AG09319 (cell line): ENCODE measurements at regions not wholly inside any gene's neighbourhood (a gene's known extent, or its start where the extent isn't known, plus 50 kb on each side); places are given as distances from the start of the nearest gene placed in this dataset.

Experiments used
- DNase-seq: peaks from one replicate; pipeline ENCODE4 v3.0.0-alpha.2; 2010; ENCODE audit warnings: low read depth; ENCODE audit errors: extremely low read depth
- TF ChIP-seq, protein P1 (sequence below): IDR thresholded peaks from 2 replicates; pipeline ENCODE4 v1.5.1; 2011; ENCODE audit warnings: low read depth, mild to moderate bottlenecking, inconsistent platforms, low read length, moderate library complexity

DNA sequence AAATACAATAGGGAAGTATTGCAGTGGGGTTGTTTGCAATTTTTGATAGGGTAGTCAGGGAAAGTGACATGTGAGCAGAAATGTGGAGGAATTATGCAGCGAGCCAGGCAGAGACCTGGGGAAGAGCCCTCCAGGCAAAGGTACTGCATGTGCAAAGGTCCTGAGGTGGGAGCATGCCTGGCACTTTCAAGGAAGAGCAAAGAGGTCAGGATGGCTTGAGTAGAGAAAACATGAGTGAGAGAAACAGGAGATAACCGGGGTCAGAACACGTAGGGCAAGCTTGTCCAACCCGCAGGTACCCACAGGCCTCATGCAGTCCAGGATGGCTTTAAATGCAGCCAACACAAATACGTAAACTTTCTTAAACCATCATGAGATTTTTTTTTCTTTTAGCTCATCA is 71.0 kb downstream of the COQ2 start:
- TF ChIP-seq, protein P1, sequence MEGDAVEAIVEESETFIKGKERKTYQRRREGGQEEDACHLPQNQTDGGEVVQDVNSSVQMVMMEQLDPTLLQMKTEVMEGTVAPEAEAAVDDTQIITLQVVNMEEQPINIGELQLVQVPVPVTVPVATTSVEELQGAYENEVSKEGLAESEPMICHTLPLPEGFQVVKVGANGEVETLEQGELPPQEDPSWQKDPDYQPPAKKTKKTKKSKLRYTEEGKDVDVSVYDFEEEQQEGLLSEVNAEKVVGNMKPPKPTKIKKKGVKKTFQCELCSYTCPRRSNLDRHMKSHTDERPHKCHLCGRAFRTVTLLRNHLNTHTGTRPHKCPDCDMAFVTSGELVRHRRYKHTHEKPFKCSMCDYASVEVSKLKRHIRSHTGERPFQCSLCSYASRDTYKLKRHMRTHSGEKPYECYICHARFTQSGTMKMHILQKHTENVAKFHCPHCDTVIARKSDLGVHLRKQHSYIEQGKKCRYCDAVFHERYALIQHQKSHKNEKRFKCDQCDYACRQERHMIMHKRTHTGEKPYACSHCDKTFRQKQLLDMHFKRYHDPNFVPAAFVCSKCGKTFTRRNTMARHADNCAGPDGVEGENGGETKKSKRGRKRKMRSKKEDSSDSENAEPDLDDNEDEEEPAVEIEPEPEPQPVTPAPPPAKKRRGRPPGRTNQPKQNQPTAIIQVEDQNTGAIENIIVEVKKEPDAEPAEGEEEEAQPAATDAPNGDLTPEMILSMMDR, result no peak
- DNase-seq, result no peak

DNA sequence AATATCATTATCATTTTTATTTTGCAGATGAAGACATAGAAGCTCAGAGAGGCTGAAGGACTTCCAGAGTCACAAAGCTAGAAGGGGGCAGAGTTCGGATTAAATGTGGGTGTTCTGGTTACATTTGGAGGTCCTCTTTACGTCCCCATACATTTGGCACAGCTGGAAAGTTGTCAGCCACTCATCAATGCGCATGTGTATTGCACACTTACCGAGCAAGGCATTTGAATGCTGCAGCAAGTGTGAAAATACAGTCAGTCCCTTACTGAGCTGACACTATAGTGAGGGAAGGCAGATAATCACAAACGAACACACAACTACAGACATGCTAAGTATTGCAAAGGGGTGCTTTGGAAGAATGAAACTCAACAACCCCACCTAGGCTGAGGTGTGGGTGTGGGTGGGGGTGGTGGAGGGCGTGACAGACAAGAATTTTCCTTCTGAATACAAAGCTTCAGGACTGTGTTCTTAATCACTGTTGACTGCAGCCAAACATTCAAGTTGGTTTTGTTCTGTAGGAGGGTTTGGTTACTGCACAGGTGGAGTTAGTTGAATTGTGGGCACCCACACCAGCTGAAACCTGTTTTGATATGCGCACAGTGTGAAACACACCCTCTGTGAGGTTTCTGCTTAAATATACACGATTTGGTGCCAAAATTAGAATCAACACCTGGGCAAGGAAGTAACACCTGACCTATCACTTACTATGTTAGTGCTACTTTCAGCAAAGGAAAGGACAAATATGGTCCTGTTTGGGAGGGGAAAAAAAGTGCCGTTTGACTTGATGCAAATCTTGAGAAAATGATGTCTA is 72.4 kb downstream of the COQ2 start:
- TF ChIP-seq, protein P1, result no peak
- DNase-seq, result no peak

DNA sequence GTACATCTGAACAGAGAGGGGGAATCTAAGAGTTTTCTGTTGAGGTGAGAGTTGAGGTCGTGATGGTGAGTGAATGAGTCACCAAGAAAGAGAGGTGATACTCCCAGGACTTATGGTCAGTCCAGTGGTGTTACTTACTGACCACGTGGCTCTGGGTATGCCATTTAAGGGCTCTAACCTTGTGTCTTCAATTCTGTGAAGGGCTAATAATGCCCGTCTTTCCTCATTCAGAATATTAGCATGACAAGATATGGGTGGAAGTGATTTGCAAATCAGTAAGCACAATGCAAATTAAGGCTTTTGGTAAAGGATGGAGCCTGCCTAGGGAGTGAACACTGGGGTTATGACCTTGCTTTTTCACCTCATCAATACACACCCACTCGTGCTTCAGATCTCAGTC is 75.2 kb downstream of the COQ2 start:
- TF ChIP-seq, protein P1, result no peak
- DNase-seq, result no peak

DNA sequence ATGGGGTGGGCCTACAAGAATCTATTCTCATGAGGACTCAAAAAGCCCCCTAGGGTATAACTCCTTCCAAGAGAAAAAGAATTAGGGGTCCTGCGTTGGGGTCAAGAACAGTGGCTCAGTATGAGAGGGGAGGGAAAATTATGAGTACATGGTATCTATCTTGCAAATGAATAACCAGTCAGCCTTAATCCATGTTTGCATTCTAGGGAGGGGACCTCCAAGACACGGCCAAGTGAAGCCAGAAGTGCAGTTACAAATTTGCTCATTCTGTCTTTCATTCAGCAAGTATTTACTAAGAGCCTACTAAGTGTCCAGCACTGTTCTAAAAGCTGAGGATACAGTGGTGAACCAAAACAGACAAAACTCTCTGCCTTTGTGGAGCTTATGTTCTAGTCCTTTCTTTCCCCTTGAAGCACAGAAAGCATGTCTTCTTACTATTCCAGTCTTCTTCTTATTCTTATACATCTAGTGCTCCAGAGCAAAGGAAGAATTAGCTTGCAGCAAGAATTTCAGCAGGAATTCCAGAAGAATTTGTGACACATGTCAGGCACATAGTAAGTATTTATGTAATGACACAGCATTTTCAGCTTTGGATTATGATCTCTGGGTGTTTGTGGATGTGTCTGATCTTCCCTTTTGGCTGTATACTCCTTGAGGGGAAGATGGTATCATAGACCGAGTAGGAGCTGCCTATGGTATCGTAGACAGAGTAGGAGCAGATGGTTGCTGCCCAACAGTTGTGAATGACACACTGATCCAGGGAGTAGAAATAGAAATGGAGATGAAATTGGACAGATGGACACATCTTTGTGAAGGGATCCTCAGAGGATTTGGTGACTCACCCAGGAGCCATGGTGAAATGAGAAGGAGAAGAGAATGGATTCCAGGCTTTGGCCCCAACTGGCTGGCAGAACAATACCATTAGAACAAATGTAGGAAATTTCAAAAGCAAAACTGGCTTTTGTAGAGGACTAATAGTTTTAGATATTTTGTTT is 75.9 kb downstream of the COQ2 start:
- DNase-seq, result no peak
- TF ChIP-seq, protein P1, result no peak

DNA sequence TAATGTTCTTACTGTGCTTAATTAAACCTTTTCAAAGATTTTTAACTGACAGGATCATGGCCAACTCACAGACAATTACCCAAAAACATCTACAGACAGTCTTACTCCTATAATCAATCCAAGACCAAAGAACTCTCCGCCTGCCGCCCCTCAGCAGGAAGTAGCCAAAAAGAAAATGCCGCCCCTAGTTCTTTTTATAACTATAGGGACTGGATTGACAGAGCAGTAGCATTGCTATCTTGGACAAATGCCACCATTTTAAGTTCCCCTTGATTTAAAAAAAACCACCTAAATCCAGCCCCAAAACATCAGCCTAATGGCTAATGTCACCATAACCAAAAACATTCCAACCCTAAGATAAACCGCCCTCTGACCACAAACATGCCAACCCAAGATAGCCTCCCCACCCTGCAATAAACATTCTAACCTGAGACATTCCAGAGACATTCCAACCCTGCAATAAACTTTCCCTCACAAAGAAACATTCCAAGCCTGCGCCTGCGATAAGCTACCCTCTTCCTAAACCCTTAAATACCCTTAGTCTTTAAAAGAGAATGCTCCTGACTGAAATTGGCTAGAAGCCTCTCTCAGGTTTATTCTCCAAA is 77.0 kb downstream of the COQ2 start:
- DNase-seq, result peak; percentile 34
- TF ChIP-seq, protein P1, result no peak

DNA sequence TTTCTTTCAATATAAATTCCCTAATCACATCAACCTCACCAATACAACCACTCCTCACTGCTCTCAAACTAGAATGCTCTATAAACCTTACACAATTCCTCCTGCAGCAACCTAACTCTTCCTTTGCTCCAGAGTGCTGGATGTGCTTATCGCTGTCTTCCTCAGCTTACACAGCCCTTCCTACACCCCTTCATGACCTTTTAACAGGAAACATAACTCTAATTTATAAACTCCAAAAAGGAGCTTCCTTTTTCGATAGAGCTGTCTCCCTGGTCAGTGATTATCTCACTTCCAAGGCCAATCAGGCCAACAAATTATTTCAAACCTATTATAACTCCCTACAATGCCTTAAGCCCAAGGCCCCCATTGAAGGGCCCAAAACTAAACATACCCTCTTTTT is 78.8 kb downstream of the COQ2 start:
- TF ChIP-seq, protein P1, result no peak
- DNase-seq, result no peak
